Lower leg skin (tissue), 3 donors: ENCODE measurements at regions not wholly inside any gene's neighbourhood (a gene's known extent, or its start where the extent isn't known, plus 50 kb on each side); places are given as distances from the start of the nearest gene placed in this dataset.

Experiments used
- POLR2A ChIP-seq, 2 donors: fragments of 450-650 bp; IDR thresholded peaks; one replicate each; pipeline ENCODE4 v1.6.1; 2016 to 2017; ENCODE audit warnings: antibody characterized with exemption in 2 of 2, mild to moderate bottlenecking in 1 of 2, moderate library complexity in 1 of 2
- TF ChIP-seq, protein P1 (sequence below), 3 donors: fragments of 450-650 bp; IDR thresholded peaks; one replicate each; pipeline ENCODE4 v1.5.1; 2016; ENCODE audit warnings: antibody characterized with exemption in 3 of 3, mild to moderate bottlenecking in 3 of 3, moderate library complexity in 2 of 3

DNA sequence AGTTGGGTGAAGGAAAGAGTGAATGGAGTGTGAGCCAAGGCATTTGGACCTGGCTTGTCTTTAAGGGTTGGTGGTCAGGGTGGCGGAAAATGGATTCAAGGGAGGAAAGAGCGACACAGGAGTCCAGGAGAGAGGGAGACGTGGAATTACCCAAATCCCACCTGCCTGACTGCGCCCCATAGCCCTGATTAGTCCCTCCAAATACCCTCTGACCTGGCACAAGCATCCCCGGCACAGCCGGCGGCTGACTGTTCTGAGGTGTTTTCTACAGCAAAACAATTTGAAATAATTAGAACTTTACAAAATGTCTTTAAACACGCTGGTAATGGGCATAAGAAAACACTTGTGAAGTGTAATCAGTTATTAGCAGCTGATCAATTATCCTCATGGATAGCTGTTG, 175.8 kb downstream of the PHETA1 start:
- TF ChIP-seq, protein P1, sequence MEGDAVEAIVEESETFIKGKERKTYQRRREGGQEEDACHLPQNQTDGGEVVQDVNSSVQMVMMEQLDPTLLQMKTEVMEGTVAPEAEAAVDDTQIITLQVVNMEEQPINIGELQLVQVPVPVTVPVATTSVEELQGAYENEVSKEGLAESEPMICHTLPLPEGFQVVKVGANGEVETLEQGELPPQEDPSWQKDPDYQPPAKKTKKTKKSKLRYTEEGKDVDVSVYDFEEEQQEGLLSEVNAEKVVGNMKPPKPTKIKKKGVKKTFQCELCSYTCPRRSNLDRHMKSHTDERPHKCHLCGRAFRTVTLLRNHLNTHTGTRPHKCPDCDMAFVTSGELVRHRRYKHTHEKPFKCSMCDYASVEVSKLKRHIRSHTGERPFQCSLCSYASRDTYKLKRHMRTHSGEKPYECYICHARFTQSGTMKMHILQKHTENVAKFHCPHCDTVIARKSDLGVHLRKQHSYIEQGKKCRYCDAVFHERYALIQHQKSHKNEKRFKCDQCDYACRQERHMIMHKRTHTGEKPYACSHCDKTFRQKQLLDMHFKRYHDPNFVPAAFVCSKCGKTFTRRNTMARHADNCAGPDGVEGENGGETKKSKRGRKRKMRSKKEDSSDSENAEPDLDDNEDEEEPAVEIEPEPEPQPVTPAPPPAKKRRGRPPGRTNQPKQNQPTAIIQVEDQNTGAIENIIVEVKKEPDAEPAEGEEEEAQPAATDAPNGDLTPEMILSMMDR (IDR thresholded peaks at IDR 0.05): no peak
- TF ChIP-seq POLR2A (IDR thresholded peaks at IDR 0.05): no peak
